H1 (cell line): ENCODE measurements at regions not wholly inside any gene's neighbourhood (a gene's known extent, or its start where the extent isn't known, plus 50 kb on each side); places are given as distances from the start of the nearest gene placed in this dataset.

Experiments
- BRCA1 ChIP-seq: IDR thresholded peaks from 2 replicates; pipeline ENCODE4 v1.6.1; 2012; ENCODE audit warnings: low read depth, low read length, improper control_type of control experiment
- CHD2 ChIP-seq: IDR thresholded peaks from 2 replicates; pipeline ENCODE4 v1.6.1; 2012; ENCODE audit warnings: low read length, improper control_type of control experiment
- JUND ChIP-seq: IDR thresholded peaks from 2 replicates; pipeline ENCODE4 v1.6.1; 2011; ENCODE audit warnings: mild to moderate bottlenecking, improper control_type of control experiment, low read length
- KDM1A ChIP-seq: fragments of 200-600, 300-600 bp; sonication (generic); IDR thresholded peaks from 2 replicates; pipeline ENCODE4 v1.7.1; 2016; ENCODE audit warnings: mild to moderate bottlenecking, low read length, borderline replicate concordance
- PHF8 ChIP-seq: fragments of 200-600 bp; sonication (generic); conservative IDR thresholded peaks from 2 replicates; pipeline ENCODE4 v1.7.1; 2012; ENCODE audit warnings: low read depth, mild to moderate bottlenecking, inconsistent platforms, low read length, moderate library complexity
- RBBP5 ChIP-seq: IDR thresholded peaks from 2 replicates; pipeline ENCODE4 v1.7.1; 2012; ENCODE audit warnings: low read depth, mild to moderate bottlenecking, inconsistent platforms, low read length, moderate library complexity, borderline replicate concordance
- RXRA ChIP-seq: IDR thresholded peaks from 2 replicates; pipeline ENCODE4 v1.6.1; 2011; ENCODE audit warnings: low read depth, mild to moderate bottlenecking, low read length, moderate library complexity; ENCODE audit not compliant: insufficient read depth
- TEAD4 ChIP-seq: IDR thresholded peaks from 2 replicates; pipeline ENCODE4 v1.6.1; 2012; ENCODE audit warnings: low read depth, low read length, inconsistent platforms, mixed read lengths
- YY1 ChIP-seq: IDR thresholded peaks from 2 replicates; pipeline ENCODE4 v1.6.1; 2011; ENCODE audit warnings: low read depth, mild to moderate bottlenecking, low read length

DNA sequence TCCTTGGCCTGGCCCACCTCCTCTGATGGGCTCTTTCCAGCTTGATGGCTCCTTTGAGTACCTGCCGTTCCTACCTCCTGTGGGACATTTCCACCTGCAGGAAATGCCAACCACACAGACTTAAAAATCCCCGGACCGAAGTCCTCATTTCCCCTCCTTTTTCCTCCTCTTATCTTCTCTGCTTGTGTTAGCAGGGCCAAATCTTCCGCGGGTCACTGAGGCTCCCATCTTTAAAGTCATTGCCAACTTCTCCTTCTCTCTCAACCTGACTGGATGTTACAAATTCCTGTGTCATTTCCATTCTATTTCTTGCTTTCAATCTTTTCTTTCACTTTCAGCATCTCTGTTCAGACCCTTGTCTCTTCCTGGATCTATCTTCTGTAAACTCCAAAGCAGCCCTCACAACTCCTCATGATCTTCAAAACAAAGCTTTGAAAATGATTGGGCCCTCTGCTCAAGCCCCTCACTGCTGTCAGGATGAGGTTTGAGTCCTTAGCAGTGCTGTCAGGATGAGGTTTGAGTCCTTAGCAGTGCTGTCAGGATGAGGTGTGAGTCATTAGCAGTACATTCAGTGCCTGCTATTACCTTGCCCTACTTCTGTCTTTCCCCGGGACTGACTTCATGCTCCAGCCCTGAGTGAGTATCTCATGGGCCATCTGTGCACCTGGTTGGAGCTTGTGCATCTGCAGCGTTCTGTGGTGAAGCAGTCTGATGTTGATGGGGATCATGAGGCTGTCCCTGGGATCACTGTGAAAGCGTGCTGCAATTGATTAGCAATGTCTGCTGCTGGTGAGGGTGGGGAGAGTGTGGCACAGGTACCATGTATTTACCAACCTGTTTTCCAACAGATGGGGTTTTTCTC, 100.1 kb downstream of the IRF8 start (continued):
- TF ChIP-seq RXRA, result no peak
- TF ChIP-seq TEAD4, result no peak
- no peak for TF ChIP-seq JUND
- TF ChIP-seq PHF8, result no peak
- TF ChIP-seq CHD2, result no peak
- TF ChIP-seq BRCA1, result no peak
- no peak for TF ChIP-seq KDM1A
- no peak for TF ChIP-seq RBBP5
- TF ChIP-seq YY1, result no peak
